GM23338 (cell line): ENCODE measurements at regions not wholly inside any gene's neighbourhood (a gene's known extent, or its start where the extent isn't known, plus 50 kb on each side); places are given as distances from the start of the nearest gene placed in this dataset.

Source experiments
- ATAC-seq: fragments of 200-7000 bp; cut with Tn5 transposase; 3 replicates; pipeline ENCODE4 v1.9.1; 2020
- DNase-seq: peaks from one replicate; pipeline ENCODE4 v3.0.0-alpha.2; 2015; ENCODE audit warnings: low spot score
- H2AFZ ChIP-seq: fragments of 200-600 bp; sonication (generic); 2 replicates; pipeline ENCODE4 v1.8.0; 2016; ENCODE audit warnings: antibody characterized with exemption, mild to moderate bottlenecking, moderate library complexity
- H3F3A ChIP-seq: fragments of 200-600 bp; sonication (generic); replicated peaks from 2 replicates; pipeline ENCODE4 v1.8.0; 2017; ENCODE audit warnings: antibody characterized with exemption, mixed run types, low read depth
- H3K27ac ChIP-seq: fragments of 200-600 bp; sonication (generic); 2 replicates; pipeline ENCODE4 v1.6.1; 2016; ENCODE audit warnings: low read depth
- H3K27me3 ChIP-seq: fragments of 200-600 bp; sonication (generic); 2 replicates; pipeline ENCODE4 v1.8.0; 2016; ENCODE audit warnings: mild to moderate bottlenecking, mixed run types, moderate library complexity; ENCODE audit not compliant: insufficient read depth
- H3K36me3 ChIP-seq: fragments of 200-600 bp; sonication (generic); 2 replicates; pipeline ENCODE4 v1.8.0; 2016; ENCODE audit warnings: mild to moderate bottlenecking; ENCODE audit not compliant: insufficient read depth
- H3K4me1 ChIP-seq: fragments of 200-600 bp; sonication (generic); 2 replicates; pipeline ENCODE4 v1.8.0; 2016; ENCODE audit warnings: mild to moderate bottlenecking, moderate library complexity; ENCODE audit not compliant: insufficient read depth
- H3K4me2 ChIP-seq: fragments of 200-600 bp; sonication (generic); 2 replicates; pipeline ENCODE4 v1.7.1; 2017; ENCODE audit warnings: mixed run types
- H3K4me3 ChIP-seq: fragments of 200-600 bp; sonication (generic); 2 replicates; pipeline ENCODE4 v1.6.1; 2016; ENCODE audit warnings: mixed run types
- H3K79me2 ChIP-seq: fragments of 200-600 bp; sonication (generic); replicated peaks from 2 replicates; pipeline ENCODE4 v1.8.0; 2017; ENCODE audit warnings: mild to moderate bottlenecking; ENCODE audit not compliant: insufficient read depth
- H3K9me2 ChIP-seq: fragments of 200-600 bp; sonication (generic); 2 replicates; pipeline ENCODE4 v1.8.0; 2017; ENCODE audit not compliant: insufficient read depth
- H4K20me1 ChIP-seq: fragments of 200-600 bp; sonication (generic); replicated peaks from 2 replicates; pipeline ENCODE4 v1.8.0; 2017; ENCODE audit warnings: mild to moderate bottlenecking; ENCODE audit not compliant: insufficient read depth
- H3K27ac Mint-ChIP-seq: 2 replicates; pipeline ENCODE4 v1.8.0; 2020; ENCODE audit warnings: inconsistent platforms, mild to moderate bottlenecking, moderate library complexity, mixed read lengths
- H3K27me3 Mint-ChIP-seq: 3 replicates; pipeline ENCODE4 v1.8.0; 2022; ENCODE audit warnings: low read depth, mild to moderate bottlenecking, moderate library complexity, mixed read lengths, inconsistent platforms; ENCODE audit not compliant: insufficient read depth, poor library complexity
- H3K36me3 Mint-ChIP-seq: 3 replicates; pipeline ENCODE4 v1.8.0; 2021; ENCODE audit warnings: low read depth, mild to moderate bottlenecking, inconsistent platforms, moderate library complexity, mixed read lengths
- H3K4me1 Mint-ChIP-seq: 3 replicates; pipeline ENCODE4 v1.8.0; 2020; ENCODE audit warnings: mild to moderate bottlenecking, inconsistent platforms, mixed read lengths
- H3K4me3 Mint-ChIP-seq: 3 replicates; pipeline ENCODE4 v1.8.0; 2021; ENCODE audit warnings: moderate library complexity, mild to moderate bottlenecking, inconsistent platforms, mixed read lengths
- H3K9me3 Mint-ChIP-seq: 3 replicates; pipeline ENCODE4 v1.8.0; 2020; ENCODE audit warnings: moderate library complexity, mild to moderate bottlenecking, inconsistent platforms, mixed read lengths
- CTCF ChIP-seq, 2 experiments: fragments of 200-600 bp in 1 of 2; sonication (generic) in 1 of 2; conservative IDR thresholded peaks; 2 replicates each; pipeline versions ENCODE4 v1.5.1 to v1.6.1; 2016 to 2017; ENCODE audit warnings: antibody characterized with exemption in 2 of 2, low read depth in 2 of 2, mild to moderate bottlenecking in 2 of 2, moderate library complexity in 1 of 2
- EZH2 ChIP-seq: fragments of 200-600 bp; sonication (generic); IDR thresholded peaks from one replicate; pipeline ENCODE4 v1.8.0; 2017; ENCODE audit warnings: antibody characterized with exemption, mild to moderate bottlenecking, low read depth; ENCODE audit not compliant: unreplicated experiment
- NANOG ChIP-seq: IDR thresholded peaks from 2 replicates; pipeline ENCODE4 v1.6.1; 2016; ENCODE audit warnings: antibody characterized with exemption, borderline replicate concordance
- ZNF114 ChIP-seq: fragments of 250-450 bp; sonication (Bioruptor Pico); IDR thresholded peaks from 2 replicates; pipeline ENCODE4 v1.5.0; 2020; ENCODE audit warnings: mild to moderate bottlenecking, moderate library complexity
- TF ChIP-seq, protein P1 (sequence below): fragments of 250-450 bp; sonication (Bioruptor Pico); IDR thresholded peaks from 2 replicates; pipeline ENCODE4 v1.5.0; 2020; ENCODE audit warnings: mild to moderate bottlenecking, moderate library complexity
- TF ChIP-seq, protein P2 (sequence below): IDR thresholded peaks from 2 replicates; pipeline ENCODE4 v1.6.1; 2016; ENCODE audit warnings: antibody characterized with exemption

DNA sequence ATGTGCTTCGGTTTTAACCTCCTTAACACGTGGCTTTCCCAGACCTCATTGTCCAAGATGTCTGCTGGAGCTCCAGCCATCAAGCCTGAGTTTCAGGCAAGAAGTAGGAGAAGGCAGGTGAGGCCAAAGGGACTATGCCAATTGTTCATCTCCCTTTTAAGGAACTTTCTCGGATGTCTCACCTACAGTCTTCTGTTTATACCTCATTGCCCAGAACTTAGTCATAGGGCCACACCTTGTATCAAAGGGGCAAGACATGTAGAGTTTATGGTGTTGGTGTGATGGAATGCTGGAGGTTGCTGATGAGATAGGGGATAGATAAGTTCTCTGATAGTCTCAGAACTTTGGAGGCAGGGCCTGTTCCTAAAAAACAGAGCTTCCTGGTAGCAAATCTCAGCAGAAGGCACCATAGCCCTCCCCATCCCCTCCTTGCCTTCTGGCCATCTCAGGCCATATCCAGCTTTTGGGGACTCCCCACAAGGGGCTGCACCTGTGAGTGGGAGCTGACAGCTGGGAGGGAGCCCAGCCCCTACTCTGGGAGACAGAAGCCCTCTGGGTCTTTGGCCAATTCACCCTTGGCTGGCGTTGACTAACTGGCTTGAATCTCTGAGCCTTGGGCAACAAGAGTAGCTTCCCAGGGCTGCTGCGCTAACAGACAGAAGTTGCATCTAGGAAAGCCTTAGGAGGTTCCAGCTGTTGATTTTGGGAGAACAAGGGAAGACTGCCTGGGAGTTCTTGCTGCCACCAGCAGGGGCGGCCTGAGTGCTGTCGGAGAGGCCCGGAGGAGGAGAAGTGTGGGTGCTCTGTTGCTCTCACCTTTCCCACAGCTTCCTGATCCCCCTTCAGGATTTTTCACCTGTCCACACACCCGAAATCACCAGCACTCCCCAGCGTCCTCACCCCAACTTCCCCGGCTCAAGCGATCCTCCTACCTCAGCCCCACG lies 149.8 kb upstream of the THY1 start:
- Mint-ChIP-seq H3K4me3 (no peak overlapping the region), H3K4me1 (peaks cover 11% of the 10 kb centered on the region; the same call in 2 of the 3 replicates), H3K36me3 (no peaks in the 10 kb centered on the region), H3K27ac (no peak overlapping the region), H3K27me3 (peaks cover 3% of the 10 kb centered on the region), H3K9me3 (no peaks in the 10 kb centered on the region)
- H3K79me2 ChIP-seq = no peaks in the 10 kb centered on the region
- H3K27me3 ChIP-seq = no peaks in the 10 kb centered on the region
- TF ChIP-seq, protein P1, sequence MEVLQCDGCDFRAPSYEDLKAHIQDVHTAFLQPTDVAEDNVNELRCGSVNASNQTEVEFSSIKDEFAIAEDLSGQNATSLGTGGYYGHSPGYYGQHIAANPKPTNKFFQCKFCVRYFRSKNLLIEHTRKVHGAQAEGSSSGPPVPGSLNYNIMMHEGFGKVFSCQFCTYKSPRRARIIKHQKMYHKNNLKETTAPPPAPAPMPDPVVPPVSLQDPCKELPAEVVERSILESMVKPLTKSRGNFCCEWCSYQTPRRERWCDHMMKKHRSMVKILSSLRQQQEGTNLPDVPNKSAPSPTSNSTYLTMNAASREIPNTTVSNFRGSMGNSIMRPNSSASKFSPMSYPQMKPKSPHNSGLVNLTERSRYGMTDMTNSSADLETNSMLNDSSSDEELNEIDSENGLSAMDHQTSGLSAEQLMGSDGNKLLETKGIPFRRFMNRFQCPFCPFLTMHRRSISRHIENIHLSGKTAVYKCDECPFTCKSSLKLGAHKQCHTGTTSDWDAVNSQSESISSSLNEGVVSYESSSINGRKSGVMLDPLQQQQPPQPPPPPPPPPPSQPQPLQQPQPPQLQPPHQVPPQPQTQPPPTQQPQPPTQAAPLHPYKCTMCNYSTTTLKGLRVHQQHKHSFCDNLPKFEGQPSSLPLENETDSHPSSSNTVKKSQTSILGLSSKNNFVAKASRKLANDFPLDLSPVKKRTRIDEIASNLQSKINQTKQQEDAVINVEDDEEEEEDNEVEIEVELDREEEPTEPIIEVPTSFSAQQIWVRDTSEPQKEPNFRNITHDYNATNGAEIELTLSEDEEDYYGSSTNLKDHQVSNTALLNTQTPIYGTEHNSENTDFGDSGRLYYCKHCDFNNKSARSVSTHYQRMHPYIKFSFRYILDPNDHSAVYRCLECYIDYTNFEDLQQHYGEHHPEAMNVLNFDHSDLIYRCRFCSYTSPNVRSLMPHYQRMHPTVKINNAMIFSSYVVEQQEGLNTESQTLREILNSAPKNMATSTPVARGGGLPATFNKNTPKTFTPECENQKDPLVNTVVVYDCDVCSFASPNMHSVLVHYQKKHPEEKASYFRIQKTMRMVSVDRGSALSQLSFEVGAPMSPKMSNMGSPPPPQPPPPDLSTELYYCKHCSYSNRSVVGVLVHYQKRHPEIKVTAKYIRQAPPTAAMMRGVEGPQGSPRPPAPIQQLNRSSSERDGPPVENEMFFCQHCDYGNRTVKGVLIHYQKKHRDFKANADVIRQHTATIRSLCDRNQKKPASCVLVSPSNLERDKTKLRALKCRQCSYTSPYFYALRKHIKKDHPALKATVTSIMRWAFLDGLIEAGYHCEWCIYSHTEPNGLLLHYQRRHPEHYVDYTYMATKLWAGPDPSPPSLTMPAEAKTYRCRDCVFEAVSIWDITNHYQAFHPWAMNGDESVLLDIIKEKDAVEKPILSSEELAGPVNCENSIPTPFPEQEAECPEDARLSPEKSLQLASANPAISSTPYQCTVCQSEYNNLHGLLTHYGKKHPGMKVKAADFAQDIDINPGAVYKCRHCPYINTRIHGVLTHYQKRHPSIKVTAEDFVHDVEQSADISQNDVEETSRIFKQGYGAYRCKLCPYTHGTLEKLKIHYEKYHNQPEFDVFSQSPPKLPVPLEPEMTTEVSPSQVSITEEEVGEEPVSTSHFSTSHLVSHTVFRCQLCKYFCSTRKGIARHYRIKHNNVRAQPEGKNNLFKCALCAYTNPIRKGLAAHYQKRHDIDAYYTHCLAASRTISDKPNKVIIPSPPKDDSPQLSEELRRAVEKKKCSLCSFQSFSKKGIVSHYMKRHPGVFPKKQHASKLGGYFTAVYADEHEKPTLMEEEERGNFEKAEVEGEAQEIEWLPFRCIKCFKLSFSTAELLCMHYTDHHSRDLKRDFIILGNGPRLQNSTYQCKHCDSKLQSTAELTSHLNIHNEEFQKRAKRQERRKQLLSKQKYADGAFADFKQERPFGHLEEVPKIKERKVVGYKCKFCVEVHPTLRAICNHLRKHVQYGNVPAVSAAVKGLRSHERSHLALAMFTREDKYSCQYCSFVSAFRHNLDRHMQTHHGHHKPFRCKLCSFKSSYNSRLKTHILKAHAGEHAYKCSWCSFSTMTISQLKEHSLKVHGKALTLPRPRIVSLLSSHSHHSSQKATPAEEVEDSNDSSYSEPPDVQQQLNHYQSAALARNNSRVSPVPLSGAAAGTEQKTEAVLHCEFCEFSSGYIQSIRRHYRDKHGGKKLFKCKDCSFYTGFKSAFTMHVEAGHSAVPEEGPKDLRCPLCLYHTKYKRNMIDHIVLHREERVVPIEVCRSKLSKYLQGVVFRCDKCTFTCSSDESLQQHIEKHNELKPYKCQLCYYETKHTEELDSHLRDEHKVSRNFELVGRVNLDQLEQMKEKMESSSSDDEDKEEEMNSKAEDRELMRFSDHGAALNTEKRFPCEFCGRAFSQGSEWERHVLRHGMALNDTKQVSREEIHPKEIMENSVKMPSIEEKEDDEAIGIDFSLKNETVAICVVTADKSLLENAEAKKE (CRISPR knock-in tag) = no peak
- TF ChIP-seq, protein P2, sequence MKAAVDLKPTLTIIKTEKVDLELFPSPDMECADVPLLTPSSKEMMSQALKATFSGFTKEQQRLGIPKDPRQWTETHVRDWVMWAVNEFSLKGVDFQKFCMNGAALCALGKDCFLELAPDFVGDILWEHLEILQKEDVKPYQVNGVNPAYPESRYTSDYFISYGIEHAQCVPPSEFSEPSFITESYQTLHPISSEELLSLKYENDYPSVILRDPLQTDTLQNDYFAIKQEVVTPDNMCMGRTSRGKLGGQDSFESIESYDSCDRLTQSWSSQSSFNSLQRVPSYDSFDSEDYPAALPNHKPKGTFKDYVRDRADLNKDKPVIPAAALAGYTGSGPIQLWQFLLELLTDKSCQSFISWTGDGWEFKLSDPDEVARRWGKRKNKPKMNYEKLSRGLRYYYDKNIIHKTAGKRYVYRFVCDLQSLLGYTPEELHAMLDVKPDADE = no peak
- no peak for TF ChIP-seq NANOG
- peak; percentile 42 to 45 for TF ChIP-seq CTCF (conservative IDR thresholded peaks at IDR 0.05; ENCODE audit: low read depth in 2 of 2)
- TF ChIP-seq EZH2 = no peak
- TF ChIP-seq ZNF114 (CRISPR knock-in tag) = no peak
- DNase-seq (peak; percentile 69), ATAC-seq (peak; percentile 92)
- H3K4me1 ChIP-seq = peaks cover 7% of the 10 kb centered on the region; the same call in 1 of the 2 replicates
- no peaks in the 10 kb centered on the region for H3K9me2 ChIP-seq
- no peak overlapping the region for H3K27ac ChIP-seq
- H3K4me2 ChIP-seq = no peak overlapping the region
- no peaks in the 10 kb centered on the region for H3F3A ChIP-seq
- no peak overlapping the region for H3K4me3 ChIP-seq
- no peaks in the 10 kb centered on the region for H3K36me3 ChIP-seq
- no peaks in the 10 kb centered on the region for H4K20me1 ChIP-seq
- H2AFZ ChIP-seq = peak overlapping the region; percentile 69; the same call in 1 of the 2 replicates
